ENCODE measurements at regions not wholly inside any gene's neighbourhood (a gene's known extent, or its start where the extent isn't known, plus 50 kb on each side); places are given as distances from the start of the nearest gene placed in this dataset.

- TF ChIP-seq CTCF (conservative IDR thresholded peaks at IDR 0.05; ENCODE audit: low read depth, low read length) (no peak), EZH2 (IDR thresholded peaks at IDR 0.05; ENCODE audit: low read length, unreplicated experiment) (no peak)
These were observed 94.9 kb downstream of the PRLHR start for GRCh38 chr10:118500477-118501104.

Data from PC-3 (cell line).